DOHH2 (cell line): ENCODE measurements at regions not wholly inside any gene's neighbourhood (a gene's known extent, or its start where the extent isn't known, plus 50 kb on each side); places are given as distances from the start of the nearest gene placed in this dataset.

Experiments
- H3F3A ChIP-seq: fragments of 200-600 bp; sonication (generic), shearing (Covaris generic); 2 replicates; pipeline ENCODE4 v1.6.0; 2016; ENCODE audit warnings: antibody characterized with exemption, mild to moderate bottlenecking; ENCODE audit not compliant: control insufficient read depth, insufficient read depth
- H3K27ac ChIP-seq: fragments of 200-600 bp; sonication (generic); 2 replicates; pipeline ENCODE4 v1.5.1; 2014; ENCODE audit warnings: low read depth, mild to moderate bottlenecking, low read length, moderate library complexity
- H3K27me3 ChIP-seq: fragments of 200-600 bp; sonication (generic); 2 replicates; pipeline ENCODE4 v1.6.1; 2014; ENCODE audit warnings: mild to moderate bottlenecking, low read length, mixed read lengths; ENCODE audit not compliant: control insufficient read depth
- H3K36me3 ChIP-seq: fragments of 200-600 bp; sonication (generic); 2 replicates; pipeline ENCODE4 v1.6.1; 2014; ENCODE audit warnings: mild to moderate bottlenecking, low read length, moderate library complexity, mixed read lengths; ENCODE audit not compliant: control insufficient read depth
- H3K4me1 ChIP-seq: fragments of 200-600 bp; sonication (generic); 2 replicates; pipeline ENCODE4 v1.6.1; 2014; ENCODE audit warnings: mild to moderate bottlenecking, low read length, mixed read lengths; ENCODE audit not compliant: control insufficient read depth
- H3K4me2 ChIP-seq: fragments of 200-600 bp; sonication (generic); 2 replicates; pipeline ENCODE4 v1.6.0; 2014; ENCODE audit warnings: mild to moderate bottlenecking, low read length, moderate library complexity
- H3K4me3 ChIP-seq: fragments of 200-600 bp; sonication (generic); 2 replicates; pipeline ENCODE4 v1.5.1; 2014; ENCODE audit warnings: mild to moderate bottlenecking, low read length, mixed read lengths
- H3K79me2 ChIP-seq: fragments of 200-600 bp; sonication (generic); 2 replicates; pipeline ENCODE4 v1.6.1; 2014; ENCODE audit warnings: mild to moderate bottlenecking, low read length, mixed read lengths; ENCODE audit not compliant: control insufficient read depth
- H3K9me2 ChIP-seq: fragments of 200-600 bp; sonication (generic); replicated peaks from 2 replicates; pipeline ENCODE4 v1.6.1; 2014; ENCODE audit warnings: mild to moderate bottlenecking, low read length, mixed read lengths; ENCODE audit not compliant: control insufficient read depth
- H3K9me3 ChIP-seq: fragments of 200-600 bp; sonication (generic); 2 replicates; pipeline ENCODE4 v1.6.1; 2014; ENCODE audit warnings: antibody characterized with exemption, low read length, mixed read lengths; ENCODE audit not compliant: control insufficient read depth, insufficient read depth
- H4K20me1 ChIP-seq: fragments of 200-600 bp; sonication (generic); 2 replicates; pipeline ENCODE4 v1.6.0; 2014; ENCODE audit warnings: low read depth, mild to moderate bottlenecking, antibody characterized with exemption, low read length, moderate library complexity; ENCODE audit not compliant: control insufficient read depth, insufficient read depth
- EZH2phosphoT487 ChIP-seq: fragments of 200-600 bp; sonication (generic); IDR thresholded peaks from 2 replicates; pipeline ENCODE4 v1.6.1; 2017; ENCODE audit warnings: borderline replicate concordance, mild to moderate bottlenecking, antibody characterized with exemption, low read length, moderate library complexity, mixed read lengths
- TF ChIP-seq, protein P1 (sequence below): fragments of 200-600 bp; sonication (generic); IDR thresholded peaks from one replicate; pipeline ENCODE4 v1.5.1; 2014; ENCODE audit warnings: antibody characterized with exemption, mild to moderate bottlenecking, low read depth, low read length; ENCODE audit not compliant: poor library complexity, severe bottlenecking

GRCh38 chrX:8242431-8243020 lies 71.5 kb upstream of the VCX2 start:
- Histone ChIP-seq H3F3A (no peaks in the 10 kb centered on the region), H3K4me3 (no peak overlapping the region), H4K20me1 (no peaks in the 10 kb centered on the region), H3K27me3 (no peaks in the 10 kb centered on the region), H3K9me2 (no peaks in the 10 kb centered on the region), H3K79me2 (no peaks in the 10 kb centered on the region), H3K36me3 (no peaks in the 10 kb centered on the region), H3K4me2 (no peak overlapping the region), H3K9me3 (no peaks in the 10 kb centered on the region), H3K27ac (no peak overlapping the region), H3K4me1 (no peaks in the 10 kb centered on the region)
- no peak for TF ChIP-seq EZH2phosphoT487
- TF ChIP-seq, protein P1, sequence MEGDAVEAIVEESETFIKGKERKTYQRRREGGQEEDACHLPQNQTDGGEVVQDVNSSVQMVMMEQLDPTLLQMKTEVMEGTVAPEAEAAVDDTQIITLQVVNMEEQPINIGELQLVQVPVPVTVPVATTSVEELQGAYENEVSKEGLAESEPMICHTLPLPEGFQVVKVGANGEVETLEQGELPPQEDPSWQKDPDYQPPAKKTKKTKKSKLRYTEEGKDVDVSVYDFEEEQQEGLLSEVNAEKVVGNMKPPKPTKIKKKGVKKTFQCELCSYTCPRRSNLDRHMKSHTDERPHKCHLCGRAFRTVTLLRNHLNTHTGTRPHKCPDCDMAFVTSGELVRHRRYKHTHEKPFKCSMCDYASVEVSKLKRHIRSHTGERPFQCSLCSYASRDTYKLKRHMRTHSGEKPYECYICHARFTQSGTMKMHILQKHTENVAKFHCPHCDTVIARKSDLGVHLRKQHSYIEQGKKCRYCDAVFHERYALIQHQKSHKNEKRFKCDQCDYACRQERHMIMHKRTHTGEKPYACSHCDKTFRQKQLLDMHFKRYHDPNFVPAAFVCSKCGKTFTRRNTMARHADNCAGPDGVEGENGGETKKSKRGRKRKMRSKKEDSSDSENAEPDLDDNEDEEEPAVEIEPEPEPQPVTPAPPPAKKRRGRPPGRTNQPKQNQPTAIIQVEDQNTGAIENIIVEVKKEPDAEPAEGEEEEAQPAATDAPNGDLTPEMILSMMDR = no peak

- TF ChIP-seq EZH2phosphoT487 = no peak
- TF ChIP-seq, protein P1 = no peak
- no peaks in the 10 kb centered on the region for H3K9me3 ChIP-seq
- H3K4me1 ChIP-seq = no peaks in the 10 kb centered on the region
- H3K36me3 ChIP-seq = no peaks in the 10 kb centered on the region
- H3K9me2 ChIP-seq = no peaks in the 10 kb centered on the region
- H3K4me2 ChIP-seq = no peak overlapping the region
- no peaks in the 10 kb centered on the region for H3K27me3 ChIP-seq
- no peak overlapping the region for H3K27ac ChIP-seq
- no peaks in the 10 kb centered on the region for H3F3A ChIP-seq
- no peak overlapping the region for H3K4me3 ChIP-seq
- no peaks in the 10 kb centered on the region for H3K79me2 ChIP-seq
- no peaks in the 10 kb centered on the region for H4K20me1 ChIP-seq
Observed at GRCh38 chrX:8244301-8244700, 73.2 kb upstream of the VCX2 start.

DNA sequence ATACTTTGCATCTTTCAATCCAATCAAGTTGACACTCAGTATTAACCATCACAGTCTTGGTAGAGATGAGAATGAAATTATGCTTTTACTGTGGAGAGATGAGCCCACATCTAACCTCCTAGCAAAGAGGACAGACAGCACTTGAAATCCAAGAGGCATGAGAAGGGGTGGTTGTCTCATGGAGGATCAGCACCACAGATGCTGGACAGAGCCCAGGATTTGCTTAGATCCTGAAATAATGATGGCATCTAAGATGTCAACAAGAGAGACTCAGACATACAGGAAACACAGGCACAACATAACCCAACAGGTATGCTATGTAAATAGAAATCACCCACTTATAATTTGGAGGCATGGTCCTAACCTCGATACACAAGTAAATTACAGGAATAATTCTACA lies 74.3 kb upstream of the VCX2 start:
- no peaks in the 10 kb centered on the region for H3K36me3 ChIP-seq
- TF ChIP-seq, protein P1 = no peak
- no peak for TF ChIP-seq EZH2phosphoT487
- H3K4me3 ChIP-seq = no peak overlapping the region
- no peak overlapping the region for H3K4me2 ChIP-seq
- H3K79me2 ChIP-seq = no peaks in the 10 kb centered on the region
- H3K27me3 ChIP-seq = no peaks in the 10 kb centered on the region
- no peaks in the 10 kb centered on the region for H3F3A ChIP-seq
- H3K4me1 ChIP-seq = no peaks in the 10 kb centered on the region
- no peaks in the 10 kb centered on the region for H3K9me2 ChIP-seq
- no peak overlapping the region for H3K27ac ChIP-seq
- no peaks in the 10 kb centered on the region for H4K20me1 ChIP-seq
- no peaks in the 10 kb centered on the region for H3K9me3 ChIP-seq
